SKM-1 (cell line): ENCODE measurements at regions not wholly inside any gene's neighbourhood (a gene's known extent, or its start where the extent isn't known, plus 50 kb on each side); places are given as distances from the start of the nearest gene placed in this dataset.
"Not testable (repeated sequence)": the region's sequence is repeated elsewhere in the genome, so short reads cannot be mapped to it uniquely, and the experiment has no call there.

Experiments
- DNase-seq: peaks from one replicate; lab custom pipeline; 2025; ENCODE audit not compliant: unreplicated experiment; lab: John Stamatoyannopoulos, UW

DNA sequence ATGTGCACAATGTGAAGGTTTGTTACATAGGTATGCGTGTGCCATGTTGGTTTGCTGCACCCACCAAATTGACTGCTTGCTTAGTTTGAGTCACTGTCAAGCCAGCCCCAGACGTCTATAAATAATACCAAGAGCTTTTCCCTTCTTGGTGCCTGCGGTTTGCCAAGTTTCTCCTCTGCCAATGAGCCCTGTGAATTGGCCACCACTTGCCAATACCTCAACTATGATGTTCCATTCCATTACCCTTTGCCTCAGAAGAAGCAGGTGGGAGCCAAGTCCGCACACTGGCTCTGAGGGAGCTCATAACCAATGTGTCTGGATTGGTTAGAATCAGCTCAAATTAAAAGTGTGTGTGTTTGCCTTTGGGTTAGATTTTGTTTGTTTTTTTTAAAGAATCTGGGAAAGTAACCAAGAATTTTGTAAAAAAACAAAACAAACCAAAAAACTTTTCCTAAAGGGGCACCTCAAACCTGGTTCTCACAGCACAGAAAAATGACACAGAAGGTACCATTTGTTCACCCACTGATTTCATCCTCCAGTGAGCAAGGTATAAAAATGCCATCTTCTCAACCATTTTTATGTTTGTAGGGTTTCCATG, 209.3 kb upstream of the PRNP start:
- no peak for DNase-seq

GRCh38 chr20:4472906-4473305, 213.3 kb upstream of the PRNP start:
- no peak for DNase-seq

GRCh38 chr20:4471221-4471620, 215.0 kb upstream of the PRNP start:
- DNase-seq = no peak

DNA sequence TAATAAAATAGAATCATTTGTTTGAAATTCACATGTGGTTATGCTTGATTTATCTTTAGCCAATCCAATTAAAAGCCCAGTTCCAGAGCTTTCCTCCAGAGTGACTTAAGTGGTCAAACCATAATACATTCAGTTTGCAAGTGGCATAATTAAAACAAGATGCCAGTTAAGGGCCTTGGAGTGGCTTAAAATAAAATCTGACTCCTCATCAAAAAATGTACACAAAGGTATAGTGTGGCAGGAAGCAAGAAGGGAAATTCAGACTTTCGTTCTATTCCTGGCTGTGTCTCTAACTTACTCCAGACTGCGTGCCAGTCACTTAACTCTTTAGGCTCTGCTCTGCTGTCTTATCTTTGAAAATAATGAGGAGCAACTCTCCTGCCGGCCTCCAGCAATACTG, 215.9 kb upstream of the PRNP start:
- no peak for DNase-seq

DNA sequence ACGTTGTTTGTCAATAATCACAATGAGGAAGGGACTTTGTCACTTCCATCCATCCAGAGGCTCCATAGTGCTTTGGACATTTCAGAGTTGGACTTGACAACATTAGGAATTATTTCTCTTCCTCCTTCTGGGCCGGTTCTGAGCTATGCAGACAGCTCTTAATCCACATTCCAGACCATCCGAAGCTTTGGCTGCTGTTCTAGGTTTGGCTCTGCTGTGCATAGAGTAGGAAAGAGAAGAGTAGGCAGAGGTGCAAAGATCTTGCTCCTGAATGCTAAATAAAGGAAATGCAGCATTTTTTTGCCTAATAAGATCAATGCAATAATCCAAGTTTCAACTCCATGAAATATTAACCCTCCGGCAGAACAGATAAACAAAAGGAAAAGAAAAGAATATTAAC, 216.3 kb upstream of the PRNP start:
- DNase-seq = no peak

DNA sequence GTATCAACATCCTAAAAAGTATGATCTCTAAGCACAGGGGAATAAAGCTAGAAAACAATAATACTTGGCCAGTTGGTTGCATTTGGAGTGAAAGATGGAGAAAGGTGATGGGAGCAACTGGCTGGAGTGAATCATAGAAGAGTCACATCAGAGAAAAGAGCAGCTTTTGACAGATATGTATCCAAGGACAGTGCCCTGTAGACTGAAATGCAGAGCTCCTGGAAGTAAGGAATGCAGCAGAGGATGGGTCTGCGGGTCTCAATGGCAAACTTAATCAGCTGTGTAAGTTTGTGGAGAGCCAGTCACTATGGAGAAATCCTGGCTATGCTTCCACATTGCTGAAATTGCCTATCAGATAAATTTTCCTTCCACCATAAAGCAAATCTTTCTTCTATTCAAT, 218.1 kb upstream of the PRNP start:
- DNase-seq = no peak

DNA sequence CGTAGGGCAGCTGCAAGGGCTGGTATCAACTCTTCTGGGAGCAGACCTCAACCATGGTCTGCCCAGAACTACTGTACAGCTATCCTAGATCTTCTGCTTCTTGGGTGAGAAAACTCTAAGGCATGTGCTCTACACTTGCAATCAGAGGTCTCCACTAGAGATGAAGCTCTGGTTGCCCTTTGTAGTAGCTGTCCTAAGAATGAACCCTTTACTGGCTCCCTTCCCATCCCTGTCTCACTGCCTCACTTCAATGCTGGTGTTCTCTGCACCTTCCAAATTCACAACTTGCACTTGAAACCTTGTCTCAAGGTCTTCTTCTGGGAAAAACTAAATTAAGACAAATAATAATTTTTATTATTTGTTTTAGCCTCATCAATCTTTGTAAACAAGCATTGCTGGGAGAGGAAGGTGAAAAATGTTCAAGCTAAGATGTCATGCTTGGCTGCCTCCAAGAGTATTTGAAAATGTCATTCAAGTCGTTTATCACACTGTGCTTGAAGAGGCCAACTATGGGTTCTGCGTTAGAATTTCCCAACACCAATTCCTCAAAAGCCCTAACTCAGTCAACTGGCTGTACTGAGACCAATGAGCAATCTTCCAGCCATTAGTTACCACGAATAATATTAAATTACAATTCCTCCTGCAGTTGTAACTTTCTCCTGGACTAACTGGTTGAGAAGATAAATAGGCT, 216.9 kb upstream of the ADRA1D start:
- DNase-seq = no peak

- DNase-seq = no peak
These were observed 216.1 kb upstream of the ADRA1D start for GRCh38 chr20:4465212-4465611.

GRCh38 chr20:4462801-4463200, 213.7 kb upstream of the ADRA1D start:
- DNase-seq = not testable (repeated sequence)

GRCh38 chr20:4459081-4459480, 210.0 kb upstream of the ADRA1D start:
- no peak for DNase-seq

GRCh38 chr20:4457566-4458543, 208.8 kb upstream of the ADRA1D start:
- DNase-seq = no peak

- DNase-seq = no peak
These were observed 206.9 kb upstream of the ADRA1D start for GRCh38 chr20:4455996-4456395.

GRCh38 chr20:4455301-4455701, 206.2 kb upstream of the ADRA1D start:
- DNase-seq = no peak

DNA sequence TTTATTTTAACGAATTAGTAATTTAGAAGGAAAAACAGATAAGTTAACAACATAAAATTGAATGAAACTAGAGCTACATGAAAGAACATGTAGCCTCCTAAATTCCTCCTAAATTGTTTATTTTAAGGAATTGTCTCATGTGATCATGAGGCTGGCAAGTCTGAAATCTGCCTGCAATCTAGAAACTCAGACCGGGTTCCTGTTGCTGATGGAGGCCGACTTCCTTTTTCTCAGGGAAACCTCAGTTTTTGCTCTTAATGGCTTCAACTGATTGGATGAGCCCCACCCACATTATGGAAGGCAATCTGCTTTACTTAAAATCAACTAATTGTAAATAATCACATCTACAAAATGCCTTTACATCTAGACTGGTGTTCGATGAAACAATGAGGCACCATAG, 205.0 kb upstream of the ADRA1D start:
- DNase-seq = no peak

DNA sequence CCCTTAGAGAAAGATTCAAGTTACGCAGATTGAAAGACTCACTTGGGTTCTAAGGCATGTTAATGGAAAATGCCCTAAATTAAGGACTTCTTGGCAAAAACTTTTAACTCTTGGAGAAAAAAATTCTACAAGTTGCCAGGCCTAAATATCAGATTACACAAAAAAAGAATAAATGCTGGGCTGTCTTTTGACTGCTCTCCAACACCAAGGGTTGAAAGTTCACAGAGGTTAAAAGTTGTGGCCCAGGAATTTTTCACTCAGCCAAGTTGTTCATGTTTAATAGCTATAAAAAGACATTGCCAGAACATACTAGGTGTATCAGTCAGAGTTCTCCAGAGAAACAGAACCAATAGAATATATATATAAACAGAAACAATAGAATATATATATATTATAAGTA, 204.3 kb upstream of the ADRA1D start:
- DNase-seq = no peak

DNA sequence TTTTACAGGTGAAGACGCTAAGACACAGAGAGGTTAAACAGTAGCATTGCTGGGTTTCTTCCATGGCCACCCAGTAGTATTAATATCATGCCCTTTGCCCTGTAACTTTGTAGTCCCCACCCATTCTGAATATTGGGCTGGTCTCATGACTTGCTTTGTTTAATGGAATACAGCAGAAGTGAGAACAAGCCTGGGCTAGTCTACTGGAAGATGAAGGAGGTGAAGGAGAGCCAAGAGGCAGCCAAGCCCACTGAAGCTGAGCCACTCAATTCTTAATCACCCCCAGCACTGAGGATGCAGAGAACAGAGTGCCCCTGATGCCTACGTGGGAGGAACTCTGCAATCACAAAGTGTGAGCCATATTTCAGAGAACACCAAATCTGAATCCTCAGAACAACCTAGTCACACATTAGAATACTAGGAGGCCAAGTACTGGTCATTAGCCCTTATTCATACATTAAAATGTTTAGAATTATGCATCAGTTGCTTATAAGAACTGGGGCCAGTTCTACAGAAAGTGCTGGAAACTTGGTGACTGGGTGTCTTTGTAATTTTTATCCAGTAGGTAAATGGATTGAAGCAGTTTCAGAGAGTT, 202.5 kb upstream of the ADRA1D start:
- no peak for DNase-seq

GRCh38 chr20:4449957-4450715, 201.0 kb upstream of the ADRA1D start:
- no peak for DNase-seq

DNA sequence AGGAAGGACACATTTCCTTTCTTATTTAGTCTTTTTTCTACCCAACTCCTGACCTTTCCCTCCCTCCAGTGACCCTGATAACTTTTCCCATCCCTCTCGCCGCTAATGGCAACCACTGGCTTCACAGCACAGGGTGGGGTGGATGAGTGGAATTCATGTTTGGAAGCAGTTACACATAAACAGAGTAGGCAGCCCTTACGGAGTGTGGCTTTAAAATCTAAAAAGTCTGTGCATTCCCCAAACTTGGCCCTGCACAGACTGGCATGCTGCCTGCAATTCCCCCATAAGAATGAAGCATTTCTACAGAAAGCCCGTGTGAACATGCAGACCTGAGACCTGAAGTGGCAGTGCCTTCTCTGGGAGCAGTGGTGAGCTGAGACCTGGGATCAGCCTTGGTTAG, 196.7 kb upstream of the ADRA1D start:
- no peak for DNase-seq

DNA sequence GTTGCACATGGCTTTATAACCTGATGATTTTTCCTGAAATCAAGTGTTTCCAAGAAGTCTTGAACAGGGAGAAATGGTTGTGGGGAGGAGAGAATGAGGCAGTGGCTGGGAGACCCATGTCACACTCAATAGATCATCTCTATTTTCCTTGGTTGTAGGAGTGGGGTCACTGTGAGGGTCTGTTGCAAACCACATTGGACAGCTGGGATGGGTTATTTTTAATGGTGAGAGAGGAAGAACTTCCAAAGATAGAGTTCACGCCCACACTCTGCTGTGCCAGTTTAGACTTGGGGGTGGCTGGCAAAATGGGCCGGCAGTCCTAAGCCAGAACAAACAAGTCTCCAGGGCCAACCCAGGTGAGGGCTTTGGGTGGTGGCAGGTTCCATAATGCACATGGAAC, 196.2 kb upstream of the ADRA1D start:
- DNase-seq = no peak

DNA sequence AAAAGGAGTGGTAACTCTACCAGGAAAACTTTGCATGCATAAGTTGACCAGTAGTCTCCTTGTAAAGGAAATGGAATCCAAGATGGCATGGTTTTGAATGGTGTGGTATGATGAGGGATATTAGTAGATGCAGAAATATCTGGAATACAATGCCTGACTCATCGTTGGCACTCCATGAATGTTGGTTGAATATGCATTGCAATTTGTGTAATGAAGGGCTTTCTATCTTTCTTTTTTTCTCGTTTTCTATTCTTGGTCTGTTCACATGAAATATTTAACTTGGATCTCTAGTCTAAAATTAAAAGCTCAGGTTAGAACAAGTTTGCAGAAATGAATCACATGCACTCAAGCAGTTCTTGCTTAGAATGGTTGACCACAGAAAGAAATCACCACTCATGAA, 195.3 kb upstream of the ADRA1D start:
- DNase-seq = no peak

DNA sequence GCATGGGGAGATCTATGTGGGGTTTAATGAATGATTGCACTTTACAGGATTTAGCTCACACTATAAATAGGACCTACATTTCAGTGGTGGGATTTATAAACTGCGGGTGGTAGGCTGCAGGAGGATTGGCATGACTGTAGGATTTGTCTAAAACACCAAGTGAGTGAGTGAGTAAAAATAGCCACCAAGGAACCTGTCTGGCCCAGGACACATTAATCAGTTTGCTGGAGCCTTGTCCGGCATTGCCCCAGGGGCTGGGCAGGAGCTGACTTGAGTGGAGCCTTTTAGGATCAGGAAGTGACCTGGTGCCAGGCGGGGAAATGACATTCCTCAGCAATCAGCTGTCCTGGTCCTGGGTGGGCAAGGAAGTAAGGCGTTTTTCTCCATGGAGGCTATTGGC, 193.9 kb upstream of the ADRA1D start:
- no peak for DNase-seq
